ENCODE measurements at regions not wholly inside any gene's neighbourhood (a gene's known extent, or its start where the extent isn't known, plus 50 kb on each side); places are given as distances from the start of the nearest gene placed in this dataset.

DNA sequence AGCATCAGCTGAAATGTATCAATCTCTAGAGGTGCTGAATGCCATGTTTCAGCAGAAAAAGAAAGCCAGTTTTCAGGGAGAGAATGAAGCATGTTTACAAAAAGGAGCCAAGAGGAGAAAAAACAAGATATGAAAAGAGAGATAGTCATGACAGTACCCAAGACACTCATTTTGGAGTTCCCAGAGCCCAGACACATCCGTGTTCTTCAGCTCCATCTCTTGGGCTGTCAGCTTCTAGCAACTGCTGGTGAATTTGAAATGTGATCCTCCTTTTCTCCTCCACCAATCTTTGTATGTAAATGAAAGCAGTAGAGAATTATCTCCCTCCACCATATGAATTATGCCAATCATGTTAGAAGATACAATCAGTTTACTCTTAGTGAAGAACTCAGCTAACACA is 93.0 kb upstream of the SLC25A36 start:
- Histone ChIP-seq H3K27me3 (peaks cover 0 to 8% of the 10 kb centered on the region in 2 donors), H3K4me1 (no peaks in the 10 kb centered on the region), H3K36me3 (no peaks in the 10 kb centered on the region), H3K27ac (no peak overlapping the region), H3K4me3 (no peak overlapping the region), H3K9me3 (no peaks in the 10 kb centered on the region)
- intact Hi-C loops (cut with DNase I; ENCODE audit: low total_unique reads) = no loop called here
- TF ChIP-seq POLR2A (IDR thresholded peaks at IDR 0.05) (no peak), POLR2AphosphoS5 (IDR thresholded peaks at IDR 0.05) (no peak)
- TF ChIP-seq, protein P1, sequence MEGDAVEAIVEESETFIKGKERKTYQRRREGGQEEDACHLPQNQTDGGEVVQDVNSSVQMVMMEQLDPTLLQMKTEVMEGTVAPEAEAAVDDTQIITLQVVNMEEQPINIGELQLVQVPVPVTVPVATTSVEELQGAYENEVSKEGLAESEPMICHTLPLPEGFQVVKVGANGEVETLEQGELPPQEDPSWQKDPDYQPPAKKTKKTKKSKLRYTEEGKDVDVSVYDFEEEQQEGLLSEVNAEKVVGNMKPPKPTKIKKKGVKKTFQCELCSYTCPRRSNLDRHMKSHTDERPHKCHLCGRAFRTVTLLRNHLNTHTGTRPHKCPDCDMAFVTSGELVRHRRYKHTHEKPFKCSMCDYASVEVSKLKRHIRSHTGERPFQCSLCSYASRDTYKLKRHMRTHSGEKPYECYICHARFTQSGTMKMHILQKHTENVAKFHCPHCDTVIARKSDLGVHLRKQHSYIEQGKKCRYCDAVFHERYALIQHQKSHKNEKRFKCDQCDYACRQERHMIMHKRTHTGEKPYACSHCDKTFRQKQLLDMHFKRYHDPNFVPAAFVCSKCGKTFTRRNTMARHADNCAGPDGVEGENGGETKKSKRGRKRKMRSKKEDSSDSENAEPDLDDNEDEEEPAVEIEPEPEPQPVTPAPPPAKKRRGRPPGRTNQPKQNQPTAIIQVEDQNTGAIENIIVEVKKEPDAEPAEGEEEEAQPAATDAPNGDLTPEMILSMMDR (IDR thresholded peaks at IDR 0.05) = no peak
- DNase-seq (ENCODE audit: low spot score in 2 of 2) = no peak

DNA sequence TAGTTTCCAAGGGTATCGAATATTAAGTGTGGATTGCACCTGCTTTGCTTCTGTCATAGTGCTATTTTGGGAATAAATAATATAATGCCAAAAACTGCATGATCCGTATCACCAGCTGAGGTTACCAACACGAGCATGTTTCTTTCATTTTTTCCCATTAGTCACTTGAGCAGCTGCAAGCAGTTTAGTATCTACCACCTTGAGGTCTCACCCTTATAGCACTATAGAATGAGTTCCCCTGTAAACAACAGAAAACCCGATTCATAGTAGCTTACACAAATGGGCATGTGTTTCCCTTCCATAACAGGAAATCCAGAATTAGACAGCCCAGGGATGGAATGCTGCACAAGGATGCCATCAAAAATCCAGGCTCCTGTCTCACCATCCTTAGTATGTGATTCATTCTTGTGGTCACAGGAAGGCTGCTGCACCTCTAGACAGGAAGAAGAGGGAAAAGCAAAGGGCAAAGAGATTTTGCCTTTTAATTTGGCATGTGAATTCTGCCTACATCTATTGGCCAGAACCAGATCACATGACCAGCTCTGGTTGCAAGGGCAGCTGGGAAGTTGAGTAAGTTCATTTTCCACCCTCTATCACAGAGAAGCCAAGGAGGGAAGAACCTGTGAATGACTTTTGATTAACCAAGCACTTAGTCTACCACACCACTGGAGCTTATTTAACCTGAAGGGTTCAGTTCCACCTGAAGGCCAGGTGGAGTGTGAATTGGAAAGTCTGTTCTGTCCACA is 91.3 kb upstream of the SLC25A36 start:
- intact Hi-C loops (cut with DNase I; ENCODE audit: low total_unique reads) = no loop called here
- no peaks in the 10 kb centered on the region for H3K4me1 ChIP-seq
- H3K36me3 ChIP-seq = no peaks in the 10 kb centered on the region
- peaks cover 0 to 6% of the 10 kb centered on the region in 2 donors for H3K27me3 ChIP-seq
- no peaks in the 10 kb centered on the region for H3K9me3 ChIP-seq
- DNase-seq (ENCODE audit: low spot score in 2 of 2) = no peak
- H3K4me3 ChIP-seq = no peak overlapping the region
- TF ChIP-seq, protein P1 (IDR thresholded peaks at IDR 0.05) = no peak
- no peak for TF ChIP-seq POLR2AphosphoS5 (IDR thresholded peaks at IDR 0.05)
- TF ChIP-seq POLR2A (IDR thresholded peaks at IDR 0.05) = no peak
- H3K27ac ChIP-seq = no peak overlapping the region

DNA sequence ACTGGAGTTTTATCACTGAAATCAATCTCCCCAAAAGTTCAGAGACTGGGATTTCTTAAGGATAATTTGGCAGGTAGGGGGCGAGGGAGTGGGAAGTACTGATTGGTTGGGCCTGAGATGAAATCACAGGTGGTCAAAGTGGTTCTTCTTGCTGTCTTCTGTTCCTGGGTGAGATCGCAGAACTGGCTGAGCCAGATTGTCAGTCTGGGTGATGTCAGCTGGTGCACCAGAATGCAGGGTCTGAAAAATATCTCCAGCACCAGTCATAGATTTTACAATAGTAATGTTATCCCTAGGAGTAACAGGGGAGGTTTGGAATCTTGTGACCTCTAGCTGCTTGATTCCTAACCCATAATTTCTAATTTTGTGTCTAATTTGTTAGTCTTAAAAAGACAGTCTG is 86.7 kb upstream of the SLC25A36 start:
- intact Hi-C loops (cut with DNase I; ENCODE audit: low total_unique reads) = no loop called here
- TF ChIP-seq POLR2AphosphoS5 (IDR thresholded peaks at IDR 0.05) (no peak), POLR2A (IDR thresholded peaks at IDR 0.05) (no peak)
- TF ChIP-seq, protein P1 (IDR thresholded peaks at IDR 0.05) = no peak
- no peaks in the 10 kb centered on the region for H3K9me3 ChIP-seq
- no peaks in the 10 kb centered on the region for H3K27me3 ChIP-seq
- no peaks in the 10 kb centered on the region for H3K4me1 ChIP-seq
- H3K27ac ChIP-seq = no peak overlapping the region
- no peak for DNase-seq (ENCODE audit: low spot score in 2 of 2)
- H3K36me3 ChIP-seq = no peaks in the 10 kb centered on the region
- no peak overlapping the region for H3K4me3 ChIP-seq

DNA sequence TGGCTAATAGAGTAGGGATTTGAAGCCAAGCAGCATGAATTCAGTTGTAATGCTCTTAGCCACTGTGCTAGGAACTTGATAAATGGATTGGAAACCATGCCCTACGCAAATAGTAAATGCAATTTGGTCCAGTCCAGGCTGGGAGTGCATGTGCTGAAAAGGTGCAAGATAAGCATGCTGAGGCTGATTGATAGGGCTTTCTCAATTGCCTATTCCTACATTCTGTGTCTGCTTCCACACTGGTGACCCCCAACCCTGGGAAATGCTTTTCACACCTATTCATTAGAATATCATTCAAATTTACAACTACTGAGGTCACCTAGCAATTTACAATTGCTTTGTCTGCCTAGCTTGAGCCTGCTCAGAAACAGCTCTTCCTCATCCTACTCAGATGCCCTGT is 84.7 kb upstream of the SLC25A36 start:
- TF ChIP-seq, protein P1 (IDR thresholded peaks at IDR 0.05) = no peak
- no peak for TF ChIP-seq POLR2AphosphoS5 (IDR thresholded peaks at IDR 0.05)
- no peak for TF ChIP-seq POLR2A (IDR thresholded peaks at IDR 0.05)
- intact Hi-C loops (cut with DNase I; ENCODE audit: low total_unique reads) = no loop called here
- Histone ChIP-seq H3K27me3 (no peaks in the 10 kb centered on the region), H3K4me1 (no peaks in the 10 kb centered on the region), H3K36me3 (no peaks in the 10 kb centered on the region), H3K27ac (no peak overlapping the region), H3K9me3 (no peaks in the 10 kb centered on the region), H3K4me3 (no peak overlapping the region)
- DNase-seq (ENCODE audit: low spot score in 2 of 2) = no peak

DNA sequence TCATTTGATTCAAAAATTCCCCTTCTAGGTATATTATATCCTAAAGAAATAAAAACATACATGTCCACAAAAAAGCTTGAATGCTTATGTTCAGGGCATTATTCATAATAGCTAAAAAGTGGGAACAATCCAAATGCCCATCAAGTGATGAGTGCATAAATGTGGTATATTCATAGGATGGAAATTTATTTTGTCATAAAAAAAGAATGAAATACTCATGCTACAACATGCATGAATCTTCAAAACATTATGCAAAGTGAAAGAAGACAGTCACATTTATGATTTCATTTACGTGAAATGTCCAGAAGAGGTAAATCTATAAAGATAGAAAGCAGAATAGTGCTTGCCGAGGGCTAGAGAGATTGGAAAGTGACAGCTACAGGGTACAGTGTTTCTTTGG is 83.6 kb upstream of the SLC25A36 start:
- H3K27me3 ChIP-seq = no peaks in the 10 kb centered on the region
- DNase-seq (ENCODE audit: low spot score in 2 of 2) = no peak
- H3K36me3 ChIP-seq = no peaks in the 10 kb centered on the region
- H3K4me1 ChIP-seq = no peaks in the 10 kb centered on the region
- TF ChIP-seq, protein P1 (IDR thresholded peaks at IDR 0.05) = no peak
- TF ChIP-seq POLR2AphosphoS5 (IDR thresholded peaks at IDR 0.05) (no peak), POLR2A (IDR thresholded peaks at IDR 0.05) (no peak)
- no peak overlapping the region for H3K27ac ChIP-seq
- no peaks in the 10 kb centered on the region for H3K9me3 ChIP-seq
- intact Hi-C loops (cut with DNase I; ENCODE audit: low total_unique reads) = no loop called here
- no peak overlapping the region for H3K4me3 ChIP-seq
